HEK293T (cell line): ENCODE measurements at regions not wholly inside any gene's neighbourhood (a gene's known extent, or its start where the extent isn't known, plus 50 kb on each side); places are given as distances from the start of the nearest gene placed in this dataset.

Source experiments
- BHLHE40 ChIP-seq: fragments of 450-650 bp; IDR thresholded peaks from 2 replicates; pipeline ENCODE4 v1.6.1; 2016; ENCODE audit warnings: mild to moderate bottlenecking, moderate library complexity, borderline replicate concordance
- ELF4 ChIP-seq: fragments of 450-650 bp; IDR thresholded peaks from 2 replicates; pipeline ENCODE4 v1.6.1; 2017; ENCODE audit warnings: antibody characterized with exemption
- FOXK2 ChIP-seq: fragments of 450-650 bp; IDR thresholded peaks from 2 replicates; pipeline ENCODE4 v1.6.1; 2016; ENCODE audit warnings: mild to moderate bottlenecking
- HDGF ChIP-seq: fragments of 450-650 bp; IDR thresholded peaks from 2 replicates; pipeline ENCODE4 v1.6.1; 2017; ENCODE audit warnings: antibody characterized with exemption, borderline replicate concordance
- SP1 ChIP-seq: fragments of 450-650 bp; IDR thresholded peaks from 2 replicates; pipeline ENCODE4 v1.6.1; 2017
- ZNF384 ChIP-seq: fragments of 450-650 bp; IDR thresholded peaks from 2 replicates; pipeline ENCODE4 v1.6.1; 2016
- TF ChIP-seq, protein P1 (sequence below): fragments of 450-650 bp; IDR thresholded peaks from 2 replicates; pipeline ENCODE4 v1.6.1; 2016

DNA sequence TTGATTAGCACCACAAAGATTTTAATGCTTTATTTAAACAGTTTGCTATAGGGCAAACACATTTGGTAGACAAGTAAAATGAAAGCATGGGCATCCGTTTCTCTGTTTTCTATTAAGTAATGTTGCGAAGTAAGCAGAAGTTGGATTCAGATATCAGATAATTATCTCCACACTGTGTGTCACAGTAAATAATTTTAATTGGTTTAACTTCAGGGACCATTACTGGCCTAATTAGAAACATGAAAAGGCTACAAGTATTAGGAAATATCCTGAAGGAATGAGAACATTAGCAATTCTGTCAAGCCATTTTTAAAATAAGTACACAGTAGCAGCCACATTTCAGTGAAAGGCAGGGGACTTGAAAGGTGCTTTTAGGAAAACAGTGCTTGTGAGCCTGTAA, 975.4 kb downstream of the NR2F1-AS1 start:
- no peak for TF ChIP-seq ELF4
- no peak for TF ChIP-seq ZNF384
- TF ChIP-seq, protein P1, sequence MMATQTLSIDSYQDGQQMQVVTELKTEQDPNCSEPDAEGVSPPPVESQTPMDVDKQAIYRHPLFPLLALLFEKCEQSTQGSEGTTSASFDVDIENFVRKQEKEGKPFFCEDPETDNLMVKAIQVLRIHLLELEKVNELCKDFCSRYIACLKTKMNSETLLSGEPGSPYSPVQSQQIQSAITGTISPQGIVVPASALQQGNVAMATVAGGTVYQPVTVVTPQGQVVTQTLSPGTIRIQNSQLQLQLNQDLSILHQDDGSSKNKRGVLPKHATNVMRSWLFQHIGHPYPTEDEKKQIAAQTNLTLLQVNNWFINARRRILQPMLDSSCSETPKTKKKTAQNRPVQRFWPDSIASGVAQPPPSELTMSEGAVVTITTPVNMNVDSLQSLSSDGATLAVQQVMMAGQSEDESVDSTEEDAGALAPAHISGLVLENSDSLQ = no peak
- TF ChIP-seq FOXK2 = no peak
- no peak for TF ChIP-seq HDGF
- TF ChIP-seq SP1 = no peak
- TF ChIP-seq BHLHE40 = no peak
